HG02938 (cell line): ENCODE measurements at regions not wholly inside any gene's neighbourhood (a gene's known extent, or its start where the extent isn't known, plus 50 kb on each side); places are given as distances from the start of the nearest gene placed in this dataset.

ENCODE experiments used
- ATAC-seq: cut with Tn5 transposase; IDR thresholded peaks from one replicate; pipeline ENCODE4 v1.9.1; 2021; ENCODE audit warnings: mild to moderate bottlenecking, moderate library complexity; ENCODE audit not compliant: unreplicated experiment

GRCh38 chr5:166166071-166166470 lies 2125.4 kb upstream of the WWC1 start:
- no peak for ATAC-seq

DNA sequence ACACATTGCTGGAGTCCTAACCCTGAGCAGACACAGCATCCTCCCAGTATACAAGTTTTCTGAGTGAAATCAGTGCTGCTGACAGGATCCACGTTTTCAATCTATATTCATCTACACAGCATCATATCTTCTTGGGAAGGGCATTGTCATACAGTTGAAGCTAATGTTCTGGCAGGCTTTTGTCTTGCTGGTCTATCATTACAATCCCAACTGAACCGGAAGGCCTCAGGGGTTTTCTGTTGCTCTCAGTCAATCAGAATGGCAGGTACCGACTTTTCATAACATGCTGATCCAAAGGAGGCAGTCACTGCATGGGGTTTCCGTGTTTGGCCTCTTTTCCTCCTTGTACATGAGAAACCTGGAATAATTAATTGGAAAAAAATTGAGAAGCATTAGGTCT lies 2118.8 kb upstream of the WWC1 start:
- ATAC-seq: no peak

DNA sequence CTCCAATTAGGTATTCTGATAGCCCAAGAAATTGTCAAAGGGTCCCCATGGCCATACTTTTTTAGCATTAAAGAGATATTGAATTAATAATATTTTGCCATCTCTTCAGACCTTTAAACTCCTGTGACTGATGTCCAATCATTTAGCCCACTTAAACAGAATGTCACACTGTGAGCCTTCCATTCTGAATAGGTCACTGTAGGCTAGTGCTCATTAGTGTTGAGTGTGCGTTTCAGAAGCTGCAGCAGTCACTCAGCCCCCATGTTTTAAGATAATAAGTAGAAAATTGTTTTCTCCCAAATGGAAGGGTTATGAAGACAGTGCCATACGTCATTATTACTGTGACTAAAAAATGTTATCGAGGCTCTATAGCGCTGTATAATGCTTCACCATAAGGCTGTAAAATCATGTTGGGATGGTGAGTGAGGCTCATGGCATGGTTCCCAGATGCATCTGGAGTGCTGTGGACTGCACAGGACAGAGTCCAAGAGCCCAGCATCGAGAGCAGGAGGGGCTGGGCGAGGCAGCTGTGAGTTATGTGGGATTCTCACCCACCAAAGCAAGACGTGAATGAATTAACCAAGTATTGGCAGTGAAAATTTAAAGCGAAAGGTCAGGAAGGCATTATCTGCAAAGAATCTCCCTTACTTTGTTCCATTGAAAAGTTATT lies 2112.9 kb upstream of the WWC1 start:
- no peak for ATAC-seq

DNA sequence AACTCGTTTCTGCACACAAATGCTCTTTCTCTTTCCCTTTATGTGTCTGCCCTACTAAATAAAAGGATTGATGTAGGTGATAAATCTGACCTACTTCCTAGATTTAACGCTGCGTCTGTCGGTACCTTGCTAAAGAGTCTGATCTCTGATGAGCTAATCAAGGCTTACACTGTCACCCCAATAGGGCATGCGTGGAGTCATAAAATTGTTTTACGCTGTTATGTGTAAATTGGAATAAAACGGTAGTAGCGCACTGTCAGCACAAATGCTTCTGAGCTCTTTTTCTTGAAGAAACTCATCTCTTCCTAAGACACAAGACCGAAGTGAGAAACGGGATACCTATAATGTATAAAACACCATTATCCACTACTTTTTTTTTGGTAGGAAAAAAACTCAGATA lies 2106.3 kb upstream of the WWC1 start:
- ATAC-seq: no peak

- ATAC-seq: no peak
These were observed 2102.7 kb upstream of the WWC1 start for GRCh38 chr5:166188501-166189325.

DNA sequence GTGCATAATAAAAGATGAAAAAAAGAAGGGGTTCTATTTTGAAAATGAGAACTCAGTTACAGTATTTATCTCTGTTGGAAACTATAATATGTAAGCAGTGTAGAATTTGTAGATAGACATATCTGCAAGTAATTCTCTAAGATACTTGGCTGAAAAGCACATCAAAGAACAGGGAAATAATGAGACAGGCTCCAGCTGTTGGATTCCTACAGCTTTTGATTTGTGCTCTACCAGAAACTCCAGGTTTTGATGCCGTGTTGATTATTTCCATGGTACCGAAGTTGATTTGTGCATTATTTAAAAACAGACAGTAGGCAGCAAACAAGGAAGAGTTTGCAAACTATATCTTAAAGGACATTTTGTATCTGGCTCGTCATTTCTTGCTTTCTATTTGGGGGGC lies 2098.7 kb upstream of the WWC1 start:
- ATAC-seq: no peak

- no peak for ATAC-seq
These were observed 2095.5 kb upstream of the WWC1 start for GRCh38 chr5:166195981-166196380.

- no peak for ATAC-seq
These were observed 2090.9 kb upstream of the WWC1 start for GRCh38 chr5:166200532-166200931.

DNA sequence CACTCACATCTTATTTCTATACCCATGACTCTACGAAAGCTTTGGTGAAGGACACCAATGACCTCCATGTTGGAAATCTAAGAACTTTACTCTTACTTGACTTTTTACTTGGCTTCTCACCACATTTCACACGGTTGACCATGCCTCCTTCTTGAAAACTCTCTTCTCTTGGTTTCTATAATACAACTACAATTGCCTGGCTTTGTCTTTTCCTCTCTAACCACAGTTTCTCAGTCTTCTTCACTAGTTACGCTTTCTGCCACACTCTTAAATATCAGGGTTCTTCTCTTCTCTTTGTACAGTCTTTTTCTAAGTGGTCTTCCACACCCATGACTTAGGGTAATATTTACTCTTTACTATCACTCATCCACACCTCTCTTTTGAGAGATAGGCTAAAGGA lies 2079.8 kb upstream of the WWC1 start:
- no peak for ATAC-seq

GRCh38 chr5:166236327-166236726 lies 2055.1 kb upstream of the WWC1 start:
- no peak for ATAC-seq

DNA sequence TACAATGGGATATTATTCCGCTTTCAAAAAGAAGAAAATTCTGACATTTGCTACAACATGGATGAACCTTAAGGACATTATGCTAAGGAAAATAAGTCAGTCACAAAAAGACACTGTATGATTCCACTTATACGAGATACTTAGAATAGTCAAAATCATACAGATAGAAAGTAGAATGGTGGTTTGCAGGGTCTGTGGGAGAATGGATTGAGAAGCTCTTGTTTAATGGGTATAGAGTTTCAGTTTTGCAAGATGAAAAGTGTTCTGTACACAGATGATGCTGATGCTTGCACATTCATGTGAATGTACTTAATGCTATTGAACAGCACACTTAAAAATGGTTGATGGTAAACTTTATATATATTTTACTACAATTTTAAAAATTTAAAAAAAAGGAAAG lies 2050.7 kb upstream of the WWC1 start:
- no peak for ATAC-seq

GRCh38 chr5:166245556-166245955 lies 2045.9 kb upstream of the WWC1 start:
- no peak for ATAC-seq

GRCh38 chr5:166251786-166252185 lies 2039.7 kb upstream of the WWC1 start:
- no peak for ATAC-seq

- no peak for ATAC-seq
These were observed 2033.8 kb upstream of the WWC1 start for GRCh38 chr5:166257661-166258060.

DNA sequence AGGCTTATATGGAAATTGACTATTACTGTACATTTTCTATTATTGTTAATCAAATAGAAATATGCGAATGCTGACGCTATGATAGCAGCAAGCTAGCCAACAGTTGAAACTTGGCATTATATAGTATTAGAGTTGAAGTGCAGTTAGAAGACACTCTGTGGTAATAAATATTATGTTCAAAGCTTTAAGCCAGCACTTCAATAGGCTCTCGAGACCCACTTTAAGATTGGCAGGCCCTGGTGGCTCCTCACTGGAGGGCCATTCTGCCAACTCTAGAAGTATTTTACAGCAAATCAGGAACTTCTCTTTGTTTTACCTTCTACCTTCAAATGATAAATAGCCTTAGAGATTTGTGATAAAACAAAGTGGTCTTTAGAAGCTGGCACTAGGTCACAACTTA lies 2029.0 kb upstream of the WWC1 start:
- ATAC-seq: no peak

DNA sequence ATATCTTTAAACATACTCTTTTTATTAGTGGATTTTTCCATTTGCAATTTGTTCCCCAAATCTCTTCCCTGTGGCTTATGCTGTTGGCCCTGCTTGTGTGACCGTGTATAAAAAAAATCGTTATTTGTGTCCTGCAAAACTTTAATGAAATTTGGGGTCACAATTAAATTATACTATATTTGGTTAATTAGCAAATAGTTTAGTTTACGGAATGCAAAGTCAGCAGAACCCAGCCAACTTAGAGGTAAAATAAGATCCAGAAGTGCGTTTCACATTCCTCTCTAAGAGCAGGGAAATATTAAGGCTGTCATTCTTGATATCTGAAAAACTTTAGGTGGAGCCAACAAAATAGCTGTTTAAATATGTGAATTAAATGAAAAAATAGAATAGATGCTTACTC lies 2023.5 kb upstream of the WWC1 start:
- no peak for ATAC-seq

- no peak for ATAC-seq
These were observed 2020.7 kb upstream of the WWC1 start for GRCh38 chr5:166270712-166271111.

DNA sequence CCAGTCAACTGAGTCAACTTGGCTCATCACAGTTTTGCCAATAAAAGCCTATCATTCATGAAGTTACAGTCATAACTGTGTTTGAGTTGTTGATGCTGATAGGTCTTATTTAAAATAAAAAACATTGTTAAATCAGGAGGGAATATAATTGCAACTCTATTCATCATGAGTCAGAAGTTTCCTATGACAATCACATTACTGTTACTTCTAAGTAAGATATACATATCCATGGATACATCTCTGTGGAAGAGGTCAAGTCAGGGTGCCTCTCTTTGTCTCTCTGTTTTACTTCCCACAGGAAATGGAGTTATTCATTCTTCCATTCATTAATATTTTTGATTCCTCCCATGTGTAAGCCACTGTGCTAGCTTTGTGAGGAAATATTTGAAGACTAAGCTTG lies 2015.4 kb upstream of the WWC1 start:
- ATAC-seq: no peak

DNA sequence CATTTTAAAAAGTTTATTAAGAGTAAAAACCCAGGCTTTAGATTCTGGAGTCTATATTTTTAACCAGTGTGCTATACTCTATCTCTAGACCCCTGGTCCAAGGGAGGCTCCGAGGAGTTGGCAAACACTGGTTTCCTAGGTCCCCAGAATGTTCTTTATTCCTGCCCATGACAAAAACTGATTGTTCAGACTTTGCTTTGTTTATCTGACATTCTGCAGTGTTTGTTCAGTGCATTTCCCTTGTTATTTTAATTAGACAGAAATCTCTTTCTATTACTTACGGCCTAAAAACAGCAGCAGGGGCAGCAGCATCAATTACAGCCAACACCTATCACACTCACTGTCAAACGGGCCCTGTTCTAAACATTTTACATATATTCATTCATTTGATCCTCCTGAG lies 2011.6 kb upstream of the WWC1 start:
- no peak for ATAC-seq

GRCh38 chr5:166281433-166281832 lies 2010.0 kb upstream of the WWC1 start:
- ATAC-seq: no peak

- no peak for ATAC-seq
These were observed 2008.5 kb upstream of the WWC1 start for GRCh38 chr5:166282939-166283338.

GRCh38 chr5:166285361-166285760 lies 2006.1 kb upstream of the WWC1 start:
- ATAC-seq: no peak

DNA sequence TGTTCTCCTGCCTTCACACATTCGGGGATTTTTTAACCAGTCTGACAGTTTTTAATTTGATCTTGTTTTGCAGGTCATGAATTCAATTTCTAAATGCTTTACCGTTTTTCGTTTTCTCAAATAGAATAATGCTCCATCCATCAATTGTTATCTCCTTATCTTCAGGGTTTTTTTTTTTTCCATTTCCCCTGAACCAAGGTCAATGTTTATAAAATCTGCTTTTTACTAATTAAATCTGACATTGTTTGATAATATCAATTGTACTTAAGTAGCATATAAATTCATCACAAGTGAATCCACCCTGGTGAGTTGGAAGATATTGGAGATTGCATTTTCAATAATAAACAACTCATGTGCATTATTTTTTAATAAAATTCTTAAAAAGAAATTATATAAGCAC lies 2004.6 kb upstream of the WWC1 start:
- ATAC-seq: no peak
